SK-N-SH (cell line): ENCODE measurements at regions not wholly inside any gene's neighbourhood (a gene's known extent, or its start where the extent isn't known, plus 50 kb on each side); places are given as distances from the start of the nearest gene placed in this dataset.

Source experiments
- CHD2 ChIP-seq: fragments of 150-350 bp; IDR thresholded peaks from 2 replicates; pipeline ENCODE4 v1.6.1; 2018; ENCODE audit warnings: low read length; ENCODE audit not compliant: partially characterized antibody
- EP300 ChIP-seq, 2 experiments: IDR thresholded peaks; 2 replicates each; pipeline versions ENCODE4 v1.4.0 to v1.6.1; 2012; ENCODE audit warnings: borderline replicate concordance in 1 of 2, low read depth in 1 of 2, low read length in 1 of 2
- EZH2phosphoT487 ChIP-seq: fragments of 200-600 bp; sonication (generic); IDR thresholded peaks from 2 replicates; pipeline ENCODE4 v1.6.1; 2017; ENCODE audit warnings: low read depth, mixed run types, mild to moderate bottlenecking, antibody characterized with exemption, moderate library complexity, borderline replicate concordance
- MAX ChIP-seq: IDR thresholded peaks from 2 replicates; pipeline ENCODE4 v1.4.0; 2012; ENCODE audit warnings: low read depth
- NFIC ChIP-seq: IDR thresholded peaks from 2 replicates; pipeline ENCODE4 v1.4.0; 2012; ENCODE audit warnings: borderline replicate concordance
- POLR2AphosphoS5 ChIP-seq: IDR thresholded peaks from 2 replicates; pipeline ENCODE4 v1.6.1; 2012; ENCODE audit warnings: low read depth, low read length
- RAD21 ChIP-seq: IDR thresholded peaks from 2 replicates; pipeline ENCODE4 v1.6.1; 2012; ENCODE audit warnings: mild to moderate bottlenecking, low read length
- REST ChIP-seq: IDR thresholded peaks from 2 replicates; pipeline ENCODE4 v1.6.1; 2012; ENCODE audit warnings: mild to moderate bottlenecking, low read depth, low read length, moderate library complexity
- RFX5 ChIP-seq: IDR thresholded peaks from 2 replicates; pipeline ENCODE4 v1.6.1; 2012; ENCODE audit warnings: mild to moderate bottlenecking, improper control_type of control experiment, low read length
- SIN3A ChIP-seq: IDR thresholded peaks from 2 replicates; pipeline ENCODE4 v1.6.1; 2012; ENCODE audit warnings: low read depth, mild to moderate bottlenecking, low read length, moderate library complexity, borderline replicate concordance
- TAF1 ChIP-seq: IDR thresholded peaks from 2 replicates; pipeline ENCODE4 v1.6.1; 2012; ENCODE audit warnings: low read depth, mild to moderate bottlenecking, low read length, moderate library complexity, borderline replicate concordance
- TF ChIP-seq, protein P1 (sequence below): fragments of 200-600 bp; sonication (generic); IDR thresholded peaks from 2 replicates; pipeline ENCODE4 v1.6.1; 2017; ENCODE audit warnings: antibody characterized with exemption, mild to moderate bottlenecking, moderate library complexity
- TF ChIP-seq, protein P2 (sequence below): IDR thresholded peaks from 2 replicates; pipeline ENCODE4; 2012
- TF ChIP-seq, protein P3 (sequence below): fragments of 150-350 bp; IDR thresholded peaks from 2 replicates; pipeline ENCODE4 v1.6.1; 2017; ENCODE audit warnings: antibody characterized with exemption, low read length, low read depth, borderline replicate concordance

DNA sequence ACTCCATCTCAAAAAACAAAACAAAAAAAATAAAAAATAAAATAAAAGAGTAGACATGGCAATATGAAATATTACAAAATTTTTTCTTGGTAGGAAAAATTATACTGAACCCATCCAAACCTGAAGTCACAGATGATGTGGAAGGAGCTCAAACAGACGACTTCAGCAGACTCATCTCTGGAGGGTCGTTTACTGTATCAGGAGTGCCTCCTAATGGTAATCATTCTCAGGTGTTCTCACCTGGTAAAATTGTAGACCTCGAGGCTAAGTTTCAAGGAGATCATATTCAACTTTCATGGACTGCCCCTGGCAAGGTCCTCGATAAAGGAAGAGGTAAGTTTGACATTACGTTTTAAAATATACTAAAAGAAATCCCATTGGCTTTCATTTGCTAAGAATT, 54.3 kb upstream of the SH3GLB1 start:
- TF ChIP-seq, protein P1, sequence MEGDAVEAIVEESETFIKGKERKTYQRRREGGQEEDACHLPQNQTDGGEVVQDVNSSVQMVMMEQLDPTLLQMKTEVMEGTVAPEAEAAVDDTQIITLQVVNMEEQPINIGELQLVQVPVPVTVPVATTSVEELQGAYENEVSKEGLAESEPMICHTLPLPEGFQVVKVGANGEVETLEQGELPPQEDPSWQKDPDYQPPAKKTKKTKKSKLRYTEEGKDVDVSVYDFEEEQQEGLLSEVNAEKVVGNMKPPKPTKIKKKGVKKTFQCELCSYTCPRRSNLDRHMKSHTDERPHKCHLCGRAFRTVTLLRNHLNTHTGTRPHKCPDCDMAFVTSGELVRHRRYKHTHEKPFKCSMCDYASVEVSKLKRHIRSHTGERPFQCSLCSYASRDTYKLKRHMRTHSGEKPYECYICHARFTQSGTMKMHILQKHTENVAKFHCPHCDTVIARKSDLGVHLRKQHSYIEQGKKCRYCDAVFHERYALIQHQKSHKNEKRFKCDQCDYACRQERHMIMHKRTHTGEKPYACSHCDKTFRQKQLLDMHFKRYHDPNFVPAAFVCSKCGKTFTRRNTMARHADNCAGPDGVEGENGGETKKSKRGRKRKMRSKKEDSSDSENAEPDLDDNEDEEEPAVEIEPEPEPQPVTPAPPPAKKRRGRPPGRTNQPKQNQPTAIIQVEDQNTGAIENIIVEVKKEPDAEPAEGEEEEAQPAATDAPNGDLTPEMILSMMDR, result no peak
- TF ChIP-seq POLR2AphosphoS5, result no peak
- TF ChIP-seq, protein P2, sequence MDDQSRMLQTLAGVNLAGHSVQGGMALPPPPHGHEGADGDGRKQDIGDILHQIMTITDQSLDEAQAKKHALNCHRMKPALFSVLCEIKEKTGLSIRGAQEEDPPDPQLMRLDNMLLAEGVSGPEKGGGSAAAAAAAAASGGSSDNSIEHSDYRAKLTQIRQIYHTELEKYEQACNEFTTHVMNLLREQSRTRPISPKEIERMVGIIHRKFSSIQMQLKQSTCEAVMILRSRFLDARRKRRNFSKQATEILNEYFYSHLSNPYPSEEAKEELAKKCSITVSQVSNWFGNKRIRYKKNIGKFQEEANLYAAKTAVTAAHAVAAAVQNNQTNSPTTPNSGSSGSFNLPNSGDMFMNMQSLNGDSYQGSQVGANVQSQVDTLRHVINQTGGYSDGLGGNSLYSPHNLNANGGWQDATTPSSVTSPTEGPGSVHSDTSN, result no peak
- no peak for TF ChIP-seq RAD21
- no peak for TF ChIP-seq EP300 (IDR thresholded peaks at IDR 0.05; ENCODE audit: borderline replicate concordance in 1 of 2, low read depth in 1 of 2, low read length in 1 of 2)
- TF ChIP-seq MAX, result no peak
- no peak for TF ChIP-seq CHD2
- TF ChIP-seq, protein P3, sequence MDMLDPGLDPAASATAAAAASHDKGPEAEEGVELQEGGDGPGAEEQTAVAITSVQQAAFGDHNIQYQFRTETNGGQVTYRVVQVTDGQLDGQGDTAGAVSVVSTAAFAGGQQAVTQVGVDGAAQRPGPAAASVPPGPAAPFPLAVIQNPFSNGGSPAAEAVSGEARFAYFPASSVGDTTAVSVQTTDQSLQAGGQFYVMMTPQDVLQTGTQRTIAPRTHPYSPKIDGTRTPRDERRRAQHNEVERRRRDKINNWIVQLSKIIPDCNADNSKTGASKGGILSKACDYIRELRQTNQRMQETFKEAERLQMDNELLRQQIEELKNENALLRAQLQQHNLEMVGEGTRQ, result no peak
- TF ChIP-seq RFX5, result no peak
- TF ChIP-seq NFIC, result no peak
- TF ChIP-seq REST, result no peak
- no peak for TF ChIP-seq TAF1
- no peak for TF ChIP-seq EZH2phosphoT487
- no peak for TF ChIP-seq SIN3A
